SKM-1 (cell line): ENCODE measurements at regions not wholly inside any gene's neighbourhood (a gene's known extent, or its start where the extent isn't known, plus 50 kb on each side); places are given as distances from the start of the nearest gene placed in this dataset.

ENCODE experiments used
- DNase-seq: peaks from one replicate; lab custom pipeline; 2025; ENCODE audit not compliant: unreplicated experiment; lab: John Stamatoyannopoulos, UW

- no peak for DNase-seq
Measured at GRCh38 chr9:96089452-96090085, 212.4 kb downstream of the HSD17B3 start.

DNA sequence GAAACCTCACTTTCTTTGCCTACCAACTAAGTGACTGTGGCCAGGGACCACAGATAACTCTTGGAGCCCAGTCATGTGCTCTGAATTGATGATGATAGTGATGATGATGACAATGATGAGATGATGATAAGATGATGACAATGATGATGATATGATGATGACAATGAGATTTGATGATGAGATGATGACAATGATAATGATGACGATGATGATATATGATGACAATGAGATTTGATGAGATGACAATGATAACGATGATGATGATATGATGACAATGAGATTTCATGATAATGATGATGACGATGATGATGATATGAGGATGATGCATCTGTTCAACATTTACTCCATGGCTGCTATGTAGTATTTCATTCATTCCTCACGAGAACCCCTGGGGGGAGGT, 213.0 kb downstream of the ERCC6L2 start:
- DNase-seq = no peak

- DNase-seq = no peak
Measured at GRCh38 chr9:96087669-96088299, 212.3 kb downstream of the ERCC6L2 start.

GRCh38 chr9:96086936-96087571, 211.6 kb downstream of the ERCC6L2 start:
- no peak for DNase-seq

- DNase-seq = no peak
Measured at GRCh38 chr9:96085491-96086143, 210.1 kb downstream of the ERCC6L2 start.

GRCh38 chr9:96084331-96084734, 208.8 kb downstream of the ERCC6L2 start:
- no peak for DNase-seq

- DNase-seq = no peak
Measured at GRCh38 chr9:96082516-96083232, 207.2 kb downstream of the ERCC6L2 start.

DNA sequence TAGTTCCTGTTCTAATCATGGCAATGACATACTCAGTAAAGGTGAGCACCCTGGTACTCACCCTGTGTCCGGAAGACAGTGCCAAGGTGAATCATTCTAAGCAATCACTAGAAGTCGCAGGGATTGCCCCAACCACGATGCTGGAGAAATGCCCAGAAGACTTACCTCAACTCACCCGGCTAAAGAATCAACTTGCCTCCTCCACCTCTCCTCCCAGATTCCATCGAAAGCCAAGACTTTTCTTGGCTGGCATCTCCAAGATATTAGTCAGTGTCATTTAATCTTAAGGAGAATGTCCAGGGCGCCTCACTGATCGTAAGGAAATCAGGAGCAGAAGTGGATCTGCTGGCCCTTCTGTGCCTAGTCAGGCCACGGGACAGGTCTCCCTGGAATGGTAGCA, 204.9 kb downstream of the ERCC6L2 start:
- no peak for DNase-seq

DNA sequence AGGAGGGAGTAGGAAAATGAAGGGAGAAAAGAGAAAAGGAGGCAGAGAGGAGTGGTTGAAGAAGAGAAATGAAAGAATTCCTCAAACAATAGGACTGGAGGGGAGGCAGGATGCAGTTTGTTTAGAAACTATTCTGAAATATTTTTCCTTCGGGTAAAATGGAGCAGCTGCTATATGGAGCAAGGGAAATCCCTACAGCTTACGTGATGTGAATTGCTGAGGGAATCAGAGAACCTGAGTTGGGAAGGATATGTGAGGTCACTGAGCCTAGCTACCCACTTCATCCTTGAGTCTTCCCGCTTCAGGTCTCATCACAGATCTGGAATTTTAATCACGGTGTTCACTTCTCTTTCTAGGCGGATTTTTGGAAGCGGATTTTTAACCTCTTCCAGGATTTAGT, 204.3 kb downstream of the ERCC6L2 start:
- no peak for DNase-seq

- DNase-seq = no peak
Measured at GRCh38 chr9:96078897-96079490, 203.5 kb downstream of the ERCC6L2 start.

DNA sequence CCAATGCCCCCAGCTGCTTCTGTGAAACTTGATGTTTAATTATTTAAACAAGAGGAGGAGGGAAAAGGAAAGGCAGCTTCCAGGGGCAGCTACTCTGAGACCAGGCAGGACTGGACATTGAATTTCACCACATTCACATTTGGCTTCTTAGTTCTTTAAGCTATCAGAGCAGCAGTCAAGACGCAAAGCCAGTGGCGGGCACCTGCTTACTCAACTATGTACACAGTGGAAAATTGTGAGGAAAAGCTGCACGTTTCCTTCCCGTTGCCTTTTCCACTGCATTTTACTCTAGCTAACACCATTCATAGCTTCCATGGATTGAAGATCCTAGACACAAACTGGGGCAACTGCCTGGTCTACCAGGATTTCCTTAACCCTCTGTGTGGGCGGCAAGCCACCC, 200.3 kb downstream of the ERCC6L2 start:
- no peak for DNase-seq

DNA sequence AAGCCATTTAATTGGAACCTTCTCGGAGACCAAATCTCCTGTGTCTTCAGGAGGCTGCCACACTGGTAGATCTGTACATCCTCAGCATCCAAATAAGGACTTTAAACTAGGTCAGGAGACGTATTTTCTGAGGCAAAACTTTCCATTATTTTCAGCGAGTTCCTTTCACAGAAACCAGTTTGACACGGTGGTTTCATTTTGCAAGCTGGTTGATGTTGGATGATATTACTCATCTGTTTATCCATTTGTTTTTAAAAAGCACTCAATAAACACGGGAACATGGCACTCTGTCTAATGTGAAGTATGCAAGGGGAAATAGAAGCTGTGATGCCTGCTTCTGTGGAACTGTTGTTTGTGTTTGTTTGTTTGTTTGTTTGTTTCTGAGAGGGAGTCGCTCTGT, 199.6 kb downstream of the ERCC6L2 start:
- no peak for DNase-seq

GRCh38 chr9:96073531-96074480, 198.3 kb downstream of the ERCC6L2 start:
- DNase-seq = no peak

- no peak for DNase-seq
Measured at GRCh38 chr9:96072930-96073329, 197.4 kb downstream of the ERCC6L2 start.

GRCh38 chr9:96071815-96072124, 196.3 kb downstream of the ERCC6L2 start:
- DNase-seq = no peak

- no peak for DNase-seq
Measured at GRCh38 chr9:96071076-96071814, 195.8 kb downstream of the ERCC6L2 start.

GRCh38 chr9:96069629-96070220, 194.2 kb downstream of the ERCC6L2 start:
- DNase-seq = no peak

DNA sequence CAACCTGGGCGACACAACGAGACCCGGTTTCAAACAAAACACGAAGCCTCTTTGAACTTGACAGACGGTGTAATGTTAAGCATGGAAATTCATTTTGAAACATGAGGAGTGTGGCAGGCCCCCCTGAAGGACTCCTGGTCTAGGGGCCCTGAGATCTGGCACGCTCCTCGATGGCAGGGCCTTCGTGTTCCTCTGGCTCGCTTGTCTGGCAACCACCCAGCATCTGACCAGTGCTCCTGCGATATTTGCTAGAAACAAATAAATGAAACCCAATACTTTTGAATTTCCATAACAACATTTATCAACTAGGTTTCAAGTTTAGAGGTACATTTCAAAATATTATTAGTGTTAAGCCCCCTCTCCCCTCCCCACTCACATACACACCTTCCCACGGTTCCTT, 193.0 kb downstream of the ERCC6L2 start:
- no peak for DNase-seq

- no peak for DNase-seq
Measured at GRCh38 chr9:96067600-96067999, 192.1 kb downstream of the ERCC6L2 start.
